ENCODE measurements at regions not wholly inside any gene's neighbourhood (a gene's known extent, or its start where the extent isn't known, plus 50 kb on each side); places are given as distances from the start of the nearest gene placed in this dataset.

GRCh38 chr3:98962951-98963350, 61.5 kb upstream of the DCBLD2 start:
- Histone ChIP-seq H2BK15ac (ENCODE audit: low read depth, low read length) (no peak overlapping the region), H2AK5ac (ENCODE audit: insufficient read length, low read length) (no peak overlapping the region), H3K4me2 (ENCODE audit: insufficient read depth, insufficient read length, low read length) (no peak overlapping the region), H3K79me1 (ENCODE audit: insufficient read depth, low read depth, low read length, poor library complexity, severe bottlenecking) (no peaks in the 10 kb centered on the region), H4K20me1 (ENCODE audit: control insufficient read depth, insufficient read depth, insufficient read length) (no peaks in the 10 kb centered on the region), H3K9me3 (ENCODE audit: control insufficient read depth, low read depth, low read length) (no peaks in the 10 kb centered on the region), H4K5ac (ENCODE audit: insufficient read length, low read depth, low read length) (no peak overlapping the region), H2BK5ac (ENCODE audit: insufficient read length, low read length) (no peak overlapping the region), H3K56ac (ENCODE audit: insufficient read length, low read depth, low read length) (no peak overlapping the region), H4K8ac (replicated peaks; ENCODE audit: insufficient read length, low read depth, low read length) (no peak overlapping the region), H3K23ac (ENCODE audit: insufficient read length, low read depth, low read length) (no peak overlapping the region), H3T11ph (ENCODE audit: low read length) (no peak overlapping the region), H2AFZ (ENCODE audit: low read length) (no peak overlapping the region), H3K27me3 (ENCODE audit: insufficient read depth, low read length) (no peaks in the 10 kb centered on the region), H2BK12ac (ENCODE audit: insufficient read length, low read depth, low read length) (no peak overlapping the region), H2BK20ac (ENCODE audit: low read depth, low read length, poor library complexity, severe bottlenecking) (no peak overlapping the region), H3K9ac (ENCODE audit: extremely low read depth, insufficient read length, low read length) (no peak overlapping the region), H3K4ac (ENCODE audit: low read depth, low read length) (no peak overlapping the region), H3K14ac (ENCODE audit: insufficient read depth, low read length) (no peak overlapping the region), H3K79me2 (ENCODE audit: insufficient read depth, low read length) (no peaks in the 10 kb centered on the region), H4K91ac (ENCODE audit: insufficient read length, low read depth, low read length) (no peak overlapping the region), H3K23me2 (ENCODE audit: insufficient read length, low read depth, low read length, poor library complexity, severe bottlenecking) (no peaks in the 10 kb centered on the region), H2BK120ac (ENCODE audit: low read depth, low read length, poor library complexity, severe bottlenecking) (no peak overlapping the region), H3K27ac (ENCODE audit: insufficient read length, low read depth, low read length) (no peak overlapping the region), H3K4me1 (ENCODE audit: insufficient read depth, low read length) (no peaks in the 10 kb centered on the region), H3K18ac (ENCODE audit: insufficient read length, low read depth, low read length) (no peak overlapping the region)
- H3K4me3 Mint-ChIP-seq = no peak overlapping the region
- H3K9me3 Mint-ChIP-seq = no peaks in the 10 kb centered on the region
- H3K27ac Mint-ChIP-seq = no peak overlapping the region; a peak in 1 of 7 replicates
- no peaks in the 10 kb centered on the region for H3K27me3 Mint-ChIP-seq (ENCODE audit: low read depth)
- no peaks in the 10 kb centered on the region for H3K36me3 Mint-ChIP-seq (ENCODE audit: insufficient read depth in 1 of 3, low read depth in 3 of 3)
- DNase-seq = no peak
- no peaks in the 10 kb centered on the region for H3K4me1 Mint-ChIP-seq
- TF ChIP-seq CTCF (conservative IDR thresholded peaks at IDR 0.05) = no peak
